ENCODE measurements at regions not wholly inside any gene's neighbourhood (a gene's known extent, or its start where the extent isn't known, plus 50 kb on each side); places are given as distances from the start of the nearest gene placed in this dataset.

DNA sequence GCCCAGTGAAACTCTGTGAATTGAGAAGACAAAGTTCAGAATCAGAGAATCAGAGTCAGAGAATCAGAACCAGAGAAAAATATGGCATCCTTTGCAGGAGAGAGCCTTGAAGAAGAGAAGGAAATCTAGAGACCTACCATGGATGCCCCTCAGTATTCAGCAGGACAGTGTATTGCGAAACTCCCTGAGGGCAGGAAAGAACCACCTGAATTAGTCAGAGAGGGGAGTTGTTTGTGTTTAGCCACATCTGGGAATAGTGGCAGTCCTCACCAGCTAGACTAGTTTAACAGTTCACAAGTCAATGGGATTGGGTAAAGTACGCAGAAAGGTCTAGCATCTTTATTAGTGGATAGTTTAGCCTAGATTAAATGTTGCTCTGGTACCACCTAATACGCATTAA is 1252.9 kb downstream of the CDY2B start:
- TF ChIP-seq, protein P1, sequence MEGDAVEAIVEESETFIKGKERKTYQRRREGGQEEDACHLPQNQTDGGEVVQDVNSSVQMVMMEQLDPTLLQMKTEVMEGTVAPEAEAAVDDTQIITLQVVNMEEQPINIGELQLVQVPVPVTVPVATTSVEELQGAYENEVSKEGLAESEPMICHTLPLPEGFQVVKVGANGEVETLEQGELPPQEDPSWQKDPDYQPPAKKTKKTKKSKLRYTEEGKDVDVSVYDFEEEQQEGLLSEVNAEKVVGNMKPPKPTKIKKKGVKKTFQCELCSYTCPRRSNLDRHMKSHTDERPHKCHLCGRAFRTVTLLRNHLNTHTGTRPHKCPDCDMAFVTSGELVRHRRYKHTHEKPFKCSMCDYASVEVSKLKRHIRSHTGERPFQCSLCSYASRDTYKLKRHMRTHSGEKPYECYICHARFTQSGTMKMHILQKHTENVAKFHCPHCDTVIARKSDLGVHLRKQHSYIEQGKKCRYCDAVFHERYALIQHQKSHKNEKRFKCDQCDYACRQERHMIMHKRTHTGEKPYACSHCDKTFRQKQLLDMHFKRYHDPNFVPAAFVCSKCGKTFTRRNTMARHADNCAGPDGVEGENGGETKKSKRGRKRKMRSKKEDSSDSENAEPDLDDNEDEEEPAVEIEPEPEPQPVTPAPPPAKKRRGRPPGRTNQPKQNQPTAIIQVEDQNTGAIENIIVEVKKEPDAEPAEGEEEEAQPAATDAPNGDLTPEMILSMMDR (IDR thresholded peaks at IDR 0.05): no peak
- TF ChIP-seq POLR2A (IDR thresholded peaks at IDR 0.05): no peak

Data from adrenal gland (tissue), 5 donors.